ENCODE measurements at regions not wholly inside any gene's neighbourhood (a gene's known extent, or its start where the extent isn't known, plus 50 kb on each side); places are given as distances from the start of the nearest gene placed in this dataset.

- H3K27me3 Mint-ChIP-seq, result no peaks in the 10 kb centered on the region
- H3K4me3 Mint-ChIP-seq, result no peak overlapping the region
- H3K27ac Mint-ChIP-seq, result no peak overlapping the region
- no peaks in the 10 kb centered on the region for H3K36me3 Mint-ChIP-seq (ENCODE audit: low read depth)
- intact Hi-C loops (cut with micrococcal nuclease), result no loop called here
- peaks cover 27% of the 10 kb centered on the region for H3K9me3 Mint-ChIP-seq
- no peaks in the 10 kb centered on the region for H3K4me1 Mint-ChIP-seq (ENCODE audit: low read depth)
Measured at GRCh38 chr3:31048143-31048542, 153.7 kb upstream of the GADL1 start.

- Mint-ChIP-seq H3K27me3 (no peaks in the 10 kb centered on the region), H3K4me3 (no peak overlapping the region), H3K36me3 (ENCODE audit: low read depth) (no peaks in the 10 kb centered on the region), H3K27ac (no peak overlapping the region), H3K9me3 (peaks cover 19% of the 10 kb centered on the region), H3K4me1 (ENCODE audit: low read depth) (no peaks in the 10 kb centered on the region)
- intact Hi-C loops (cut with micrococcal nuclease), result no loop called here
Measured at GRCh38 chr3:31050296-31050695, 155.8 kb upstream of the GADL1 start.

GRCh38 chr3:31051226-31051625, 156.8 kb upstream of the GADL1 start:
- H3K4me1 Mint-ChIP-seq (ENCODE audit: low read depth), result no peaks in the 10 kb centered on the region
- no peak overlapping the region for H3K4me3 Mint-ChIP-seq
- intact Hi-C loops (cut with micrococcal nuclease), result no loop called here
- no peaks in the 10 kb centered on the region for H3K36me3 Mint-ChIP-seq (ENCODE audit: low read depth)
- no peaks in the 10 kb centered on the region for H3K27me3 Mint-ChIP-seq
- no peak overlapping the region for H3K27ac Mint-ChIP-seq
- peaks cover 19% of the 10 kb centered on the region for H3K9me3 Mint-ChIP-seq

- intact Hi-C loops (cut with micrococcal nuclease), result no loop called here
- Mint-ChIP-seq H3K36me3 (ENCODE audit: low read depth) (no peaks in the 10 kb centered on the region), H3K9me3 (peaks cover 20% of the 10 kb centered on the region), H3K27me3 (no peaks in the 10 kb centered on the region), H3K4me3 (no peak overlapping the region), H3K4me1 (ENCODE audit: low read depth) (no peaks in the 10 kb centered on the region), H3K27ac (no peak overlapping the region)
Measured at GRCh38 chr3:31053299-31053698, 158.8 kb upstream of the GADL1 start.

- peaks cover 27% of the 10 kb centered on the region for H3K9me3 Mint-ChIP-seq
Measured at GRCh38 chr3:31054032-31054431, 159.6 kb upstream of the GADL1 start.

GRCh38 chr3:31055757-31056156, 161.3 kb upstream of the GADL1 start:
- Mint-ChIP-seq H3K27me3 (no peaks in the 10 kb centered on the region), H3K27ac (no peak overlapping the region), H3K9me3 (peaks cover 35% of the 10 kb centered on the region), H3K4me1 (ENCODE audit: low read depth) (no peaks in the 10 kb centered on the region), H3K36me3 (ENCODE audit: low read depth) (no peaks in the 10 kb centered on the region), H3K4me3 (no peak overlapping the region)
- intact Hi-C loops (cut with micrococcal nuclease), result no loop called here

More at GRCh38 chr3:31054032-31054431, 159.6 kb upstream of the GADL1 start:
- no peak overlapping the region for H3K27ac Mint-ChIP-seq
- no peak overlapping the region for H3K4me3 Mint-ChIP-seq
- no peaks in the 10 kb centered on the region for H3K27me3 Mint-ChIP-seq
- no peaks in the 10 kb centered on the region for H3K36me3 Mint-ChIP-seq (ENCODE audit: low read depth)
- intact Hi-C loops (cut with micrococcal nuclease), result no loop called here
- H3K4me1 Mint-ChIP-seq (ENCODE audit: low read depth), result no peaks in the 10 kb centered on the region

- intact Hi-C loops (cut with micrococcal nuclease), result no loop called here
- no peaks in the 10 kb centered on the region for H3K27me3 Mint-ChIP-seq
- H3K36me3 Mint-ChIP-seq (ENCODE audit: low read depth), result no peaks in the 10 kb centered on the region
- H3K4me1 Mint-ChIP-seq (ENCODE audit: low read depth), result no peaks in the 10 kb centered on the region
- no peak overlapping the region for H3K27ac Mint-ChIP-seq
- H3K9me3 Mint-ChIP-seq, result peaks cover 17% of the 10 kb centered on the region
- no peak overlapping the region for H3K4me3 Mint-ChIP-seq
Measured at GRCh38 chr3:31057891-31058290, 163.4 kb upstream of the GADL1 start.

- H3K27me3 Mint-ChIP-seq, result no peaks in the 10 kb centered on the region
Measured at GRCh38 chr3:31064021-31064420, 169.6 kb upstream of the GADL1 start.

GRCh38 chr3:31065765-31066164, 171.3 kb upstream of the GADL1 start:
- Mint-ChIP-seq H3K27me3 (no peaks in the 10 kb centered on the region), H3K9me3 (no peaks in the 10 kb centered on the region), H3K4me3 (no peak overlapping the region), H3K4me1 (ENCODE audit: low read depth) (no peaks in the 10 kb centered on the region), H3K27ac (no peak overlapping the region), H3K36me3 (ENCODE audit: low read depth) (no peaks in the 10 kb centered on the region)
- intact Hi-C loops (cut with micrococcal nuclease), result no loop called here

More at GRCh38 chr3:31064021-31064420, 169.6 kb upstream of the GADL1 start:
- no peaks in the 10 kb centered on the region for H3K36me3 Mint-ChIP-seq (ENCODE audit: low read depth)
- H3K4me3 Mint-ChIP-seq, result no peak overlapping the region
- H3K27ac Mint-ChIP-seq, result no peak overlapping the region
- peaks cover 8% of the 10 kb centered on the region for H3K9me3 Mint-ChIP-seq
- intact Hi-C loops (cut with micrococcal nuclease), result no loop called here
- H3K4me1 Mint-ChIP-seq (ENCODE audit: low read depth), result no peaks in the 10 kb centered on the region

- Mint-ChIP-seq H3K9me3 (peaks cover 9% of the 10 kb centered on the region), H3K36me3 (ENCODE audit: low read depth) (no peaks in the 10 kb centered on the region), H3K4me3 (no peak overlapping the region), H3K4me1 (ENCODE audit: low read depth) (no peaks in the 10 kb centered on the region), H3K27me3 (no peaks in the 10 kb centered on the region), H3K27ac (no peak overlapping the region)
- intact Hi-C loops (cut with micrococcal nuclease), result no loop called here
Measured at GRCh38 chr3:31067004-31067403, 172.5 kb upstream of the GADL1 start.

- Mint-ChIP-seq H3K27me3 (no peaks in the 10 kb centered on the region), H3K4me3 (no peak overlapping the region), H3K4me1 (ENCODE audit: low read depth) (no peaks in the 10 kb centered on the region), H3K27ac (no peak overlapping the region), H3K9me3 (peaks cover 16% of the 10 kb centered on the region), H3K36me3 (ENCODE audit: low read depth) (no peaks in the 10 kb centered on the region)
- intact Hi-C loops (cut with micrococcal nuclease), result no loop called here
Measured at GRCh38 chr3:31075471-31075870, 181.0 kb upstream of the GADL1 start.

- intact Hi-C loops (cut with micrococcal nuclease), result no loop called here
- H3K36me3 Mint-ChIP-seq (ENCODE audit: low read depth), result no peaks in the 10 kb centered on the region
- no peaks in the 10 kb centered on the region for H3K27me3 Mint-ChIP-seq
- no peaks in the 10 kb centered on the region for H3K4me1 Mint-ChIP-seq (ENCODE audit: low read depth)
- peaks cover 16% of the 10 kb centered on the region for H3K9me3 Mint-ChIP-seq
- no peak overlapping the region for H3K27ac Mint-ChIP-seq
- no peak overlapping the region for H3K4me3 Mint-ChIP-seq
Measured at GRCh38 chr3:31075876-31076275, 181.4 kb upstream of the GADL1 start.

- Mint-ChIP-seq H3K27ac (no peak overlapping the region), H3K9me3 (peaks cover 6% of the 10 kb centered on the region), H3K27me3 (no peaks in the 10 kb centered on the region), H3K4me3 (no peak overlapping the region), H3K36me3 (ENCODE audit: low read depth) (no peaks in the 10 kb centered on the region), H3K4me1 (ENCODE audit: low read depth) (no peaks in the 10 kb centered on the region)
- intact Hi-C loops (cut with micrococcal nuclease), result no loop called here
Measured at GRCh38 chr3:31077021-31077601, 182.7 kb upstream of the GADL1 start.

- H3K36me3 Mint-ChIP-seq (ENCODE audit: low read depth), result no peaks in the 10 kb centered on the region
- intact Hi-C loops (cut with micrococcal nuclease), result no loop called here
- H3K27me3 Mint-ChIP-seq, result no peaks in the 10 kb centered on the region
- H3K4me3 Mint-ChIP-seq, result no peak overlapping the region
- no peak overlapping the region for H3K27ac Mint-ChIP-seq
- no peaks in the 10 kb centered on the region for H3K4me1 Mint-ChIP-seq (ENCODE audit: low read depth)
- no peaks in the 10 kb centered on the region for H3K9me3 Mint-ChIP-seq
Measured at GRCh38 chr3:31077826-31078225, 183.4 kb upstream of the GADL1 start.

- Mint-ChIP-seq H3K27ac (no peak overlapping the region), H3K9me3 (no peaks in the 10 kb centered on the region), H3K4me3 (no peak overlapping the region), H3K36me3 (ENCODE audit: low read depth) (no peaks in the 10 kb centered on the region), H3K4me1 (ENCODE audit: low read depth) (no peaks in the 10 kb centered on the region), H3K27me3 (no peaks in the 10 kb centered on the region)
- intact Hi-C loops (cut with micrococcal nuclease), result no loop called here
Measured at GRCh38 chr3:31079689-31080088, 185.2 kb upstream of the GADL1 start.
